ENCODE measurements at regions not wholly inside any gene's neighbourhood (a gene's known extent, or its start where the extent isn't known, plus 50 kb on each side); places are given as distances from the start of the nearest gene placed in this dataset.
A peak's percentile ranks its signal among the peaks of the same experiment; 100 is the strongest.

GRCh38 chr3:59247402-59247841 lies 197.6 kb upstream of the CFAP20DC start:
- no peaks in the 10 kb centered on the region for H3K9me3 Mint-ChIP-seq
- Histone ChIP-seq H3K36me3 (ENCODE audit: control insufficient read depth, insufficient read depth, low read length) (no peaks in the 10 kb centered on the region), H3K4me1 (ENCODE audit: control insufficient read depth, insufficient read depth, low read length) (peaks cover 11% of the 10 kb centered on the region), H3K9me3 (ENCODE audit: control insufficient read depth, low read length) (peaks cover 7% of the 10 kb centered on the region), H3K27me3 (ENCODE audit: control insufficient read depth, insufficient read depth, low read length, poor library complexity, severe bottlenecking) (no peaks in the 10 kb centered on the region), H3K4me3 (ENCODE audit: low read length) (no peak overlapping the region), H3K9ac (ENCODE audit: extremely low read depth, low read length, poor library complexity, severe bottlenecking) (no peak overlapping the region), H3K27ac (ENCODE audit: low read depth, low read length) (no peak overlapping the region)
- H3K4me1 Mint-ChIP-seq: peaks cover 28% of the 10 kb centered on the region
- no peak overlapping the region for H3K27ac Mint-ChIP-seq
- no peak for DNase-seq
- H3K4me3 Mint-ChIP-seq: no peak overlapping the region
- no peak for TF ChIP-seq CTCF (conservative IDR thresholded peaks at IDR 0.05)
- H3K36me3 Mint-ChIP-seq (ENCODE audit: low read depth): no peaks in the 10 kb centered on the region
- WGBS, 2 experiments (ENCODE audit: insufficient coverage in 1 of 2, insufficient read length in 1 of 2): 90 to 100% methylated on average over 1 to 3 of the region's 3 CpGs
- no peaks in the 10 kb centered on the region for H3K27me3 Mint-ChIP-seq (ENCODE audit: insufficient read depth)

GRCh38 chr3:59246719-59247401 lies 197.0 kb upstream of the CFAP20DC start:
- no peak for DNase-seq
- Histone ChIP-seq H3K4me3 (ENCODE audit: low read length) (no peak overlapping the region), H3K27ac (ENCODE audit: low read depth, low read length) (no peak overlapping the region), H3K27me3 (ENCODE audit: control insufficient read depth, insufficient read depth, low read length, poor library complexity, severe bottlenecking) (no peaks in the 10 kb centered on the region), H3K9ac (ENCODE audit: extremely low read depth, low read length, poor library complexity, severe bottlenecking) (no peak overlapping the region), H3K9me3 (ENCODE audit: control insufficient read depth, low read length) (peaks cover 7% of the 10 kb centered on the region), H3K36me3 (ENCODE audit: control insufficient read depth, insufficient read depth, low read length) (no peaks in the 10 kb centered on the region), H3K4me1 (ENCODE audit: control insufficient read depth, insufficient read depth, low read length) (peaks cover 11% of the 10 kb centered on the region)
- Mint-ChIP-seq H3K4me3 (no peak overlapping the region), H3K27ac (no peak overlapping the region), H3K9me3 (no peaks in the 10 kb centered on the region), H3K4me1 (peaks cover 24% of the 10 kb centered on the region), H3K36me3 (ENCODE audit: low read depth) (no peaks in the 10 kb centered on the region), H3K27me3 (ENCODE audit: insufficient read depth) (no peaks in the 10 kb centered on the region)
- WGBS, 2 experiments (ENCODE audit: insufficient coverage in 1 of 2, insufficient read length in 1 of 2): 89 to 100% methylated on average over 2 to 3 of the region's 3 CpGs
- no peak for TF ChIP-seq CTCF (conservative IDR thresholded peaks at IDR 0.05)

GRCh38 chr3:59245859-59246501 lies 196.2 kb upstream of the CFAP20DC start:
- H3K27me3 Mint-ChIP-seq (ENCODE audit: insufficient read depth): no peaks in the 10 kb centered on the region
- Histone ChIP-seq H3K36me3 (ENCODE audit: control insufficient read depth, insufficient read depth, low read length) (no peaks in the 10 kb centered on the region), H3K27me3 (ENCODE audit: control insufficient read depth, insufficient read depth, low read length, poor library complexity, severe bottlenecking) (no peaks in the 10 kb centered on the region), H3K27ac (ENCODE audit: low read depth, low read length) (peak overlapping the region; percentile 25), H3K4me1 (ENCODE audit: control insufficient read depth, insufficient read depth, low read length) (peaks cover 7% of the 10 kb centered on the region), H3K9me3 (ENCODE audit: control insufficient read depth, low read length) (peaks cover 7% of the 10 kb centered on the region), H3K4me3 (ENCODE audit: low read length) (no peak overlapping the region), H3K9ac (ENCODE audit: extremely low read depth, low read length, poor library complexity, severe bottlenecking) (no peak overlapping the region)
- H3K4me3 Mint-ChIP-seq: no peak overlapping the region
- no peak for TF ChIP-seq CTCF (conservative IDR thresholded peaks at IDR 0.05)
- H3K9me3 Mint-ChIP-seq: no peaks in the 10 kb centered on the region
- H3K27ac Mint-ChIP-seq: no peak overlapping the region
- no peak for DNase-seq
- no peaks in the 10 kb centered on the region for H3K36me3 Mint-ChIP-seq (ENCODE audit: low read depth)
- H3K4me1 Mint-ChIP-seq: peaks cover 19% of the 10 kb centered on the region
- WGBS, 2 experiments (ENCODE audit: insufficient coverage in 1 of 2, insufficient read length in 1 of 2): 81 to 90% methylated on average over 6 to 8 of the region's 8 CpGs

All from endodermal cell (in vitro differentiated cells).